HG03378 (cell line): ENCODE measurements at regions not wholly inside any gene's neighbourhood (a gene's known extent, or its start where the extent isn't known, plus 50 kb on each side); places are given as distances from the start of the nearest gene placed in this dataset.

ENCODE experiments used
- ATAC-seq: cut with Tn5 transposase; IDR thresholded peaks from one replicate; pipeline ENCODE4 v1.9.1; 2021; ENCODE audit warnings: mild to moderate bottlenecking, moderate library complexity; ENCODE audit not compliant: unreplicated experiment

DNA sequence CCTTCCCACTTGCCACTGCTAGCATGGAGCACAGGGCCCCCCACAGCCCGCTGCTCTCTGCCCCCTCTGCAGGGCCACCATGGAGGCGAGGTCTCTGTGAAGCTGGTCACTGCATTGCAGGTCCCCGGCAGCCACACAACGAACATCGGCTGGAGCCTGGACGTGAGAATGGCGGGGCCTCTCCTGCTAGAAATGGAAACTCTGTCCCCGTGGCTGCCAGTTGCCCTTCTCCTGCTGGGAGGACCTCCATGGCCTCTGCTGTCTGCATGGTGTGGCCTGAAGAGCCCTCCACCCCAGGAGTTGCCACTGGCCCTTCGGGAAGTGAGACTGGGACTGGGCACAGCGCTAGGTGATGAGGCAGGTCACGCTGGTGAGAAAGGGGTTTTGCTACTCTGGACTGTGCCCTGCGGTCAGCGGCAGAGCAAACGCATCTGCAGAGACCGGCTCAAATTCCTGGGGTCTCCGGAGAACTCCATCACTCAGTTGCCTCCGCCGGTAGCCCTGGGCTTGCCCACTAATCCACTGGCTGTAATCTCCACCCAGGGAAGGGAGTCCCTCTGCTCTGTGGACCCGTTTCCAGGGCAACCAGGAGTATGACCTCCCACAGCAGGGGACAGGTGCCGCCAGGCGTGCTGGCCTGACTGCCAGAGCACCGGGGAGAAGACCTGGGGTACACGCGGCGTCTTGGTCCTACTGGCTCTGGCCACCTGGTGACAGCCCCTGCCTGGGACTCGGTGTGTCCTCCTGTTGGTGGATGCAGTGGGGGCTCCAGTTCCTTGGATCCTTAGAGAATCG, 806.3 kb downstream of the BRD1 start:
- no peak for ATAC-seq

DNA sequence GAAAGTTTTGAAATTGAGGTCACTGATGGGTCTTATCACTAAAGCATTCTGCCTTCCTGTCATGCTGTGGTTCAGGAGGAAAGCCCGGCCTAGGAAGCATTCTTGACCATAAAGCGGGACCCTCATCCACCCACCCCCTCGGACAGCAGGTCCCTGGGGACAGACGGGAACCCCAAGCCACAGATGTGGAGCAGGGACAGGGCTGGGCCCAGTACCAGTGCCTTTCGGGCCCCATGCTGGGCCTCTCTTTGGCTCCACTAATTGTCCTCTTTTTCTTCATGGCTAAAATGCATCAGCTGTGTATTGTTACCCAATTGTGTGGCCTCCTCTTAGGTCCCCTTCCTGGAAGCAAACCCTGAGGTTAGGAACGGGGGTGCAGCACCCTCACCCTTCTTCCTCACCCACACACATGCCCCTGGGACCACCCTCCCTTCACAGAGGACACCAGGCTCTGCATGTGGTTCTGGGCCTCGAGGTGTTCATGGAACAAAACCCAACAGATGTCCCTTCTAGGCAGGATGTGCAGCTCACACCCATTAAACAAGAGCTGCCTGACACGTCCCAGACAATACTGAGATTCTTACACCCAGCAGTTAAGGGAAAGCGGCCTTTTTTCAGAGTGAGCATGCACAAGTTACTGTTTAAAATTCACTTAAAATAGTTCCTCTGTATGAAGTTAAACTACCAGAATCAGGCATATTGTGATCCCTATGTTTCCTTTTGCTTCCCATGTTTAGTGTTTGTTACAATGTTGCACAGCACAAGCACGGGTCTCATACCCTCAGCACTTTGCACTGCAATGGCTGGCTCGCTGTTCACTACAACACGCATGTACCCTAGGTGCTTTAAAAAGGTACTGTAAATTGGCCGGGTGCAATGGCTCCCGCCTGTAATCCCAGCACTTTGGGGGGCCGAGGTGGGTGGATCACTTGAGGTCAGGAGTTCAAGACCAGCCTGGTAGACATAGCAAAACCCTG, 807.6 kb downstream of the BRD1 start:
- no peak for ATAC-seq

DNA sequence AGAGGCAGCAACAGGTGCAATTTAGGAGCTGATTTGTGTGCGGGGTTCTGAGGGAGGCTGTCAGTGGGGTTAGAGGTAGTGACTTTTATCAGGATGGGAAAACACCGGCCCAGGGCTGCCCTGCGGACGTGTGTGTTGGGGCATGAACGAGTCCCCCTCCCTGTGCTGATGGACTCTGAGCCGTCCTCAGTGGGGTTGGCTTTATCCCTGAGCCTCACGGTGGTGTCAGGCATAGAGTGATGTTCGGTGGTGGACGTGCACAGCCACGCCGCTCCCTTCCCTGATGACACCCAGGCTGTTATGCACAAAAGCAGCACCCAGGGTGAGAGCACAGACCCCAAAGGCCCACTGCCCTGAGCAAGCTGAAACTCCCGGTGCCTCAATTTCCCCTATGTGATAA, 809.1 kb downstream of the BRD1 start:
- no peak for ATAC-seq

GRCh38 chr22:49017482-49018329, 810.0 kb downstream of the BRD1 start:
- ATAC-seq: no peak

GRCh38 chr22:49016909-49017481, 810.7 kb downstream of the BRD1 start:
- no peak for ATAC-seq

- no peak for ATAC-seq
These were observed 811.4 kb downstream of the BRD1 start for GRCh38 chr22:49015993-49016908.

- no peak for ATAC-seq
These were observed 812.2 kb downstream of the BRD1 start for GRCh38 chr22:49015459-49015858.

GRCh38 chr22:49014227-49015201, 813.2 kb downstream of the BRD1 start:
- ATAC-seq: no peak

- no peak for ATAC-seq
These were observed 814.0 kb downstream of the BRD1 start for GRCh38 chr22:49013707-49014106.

DNA sequence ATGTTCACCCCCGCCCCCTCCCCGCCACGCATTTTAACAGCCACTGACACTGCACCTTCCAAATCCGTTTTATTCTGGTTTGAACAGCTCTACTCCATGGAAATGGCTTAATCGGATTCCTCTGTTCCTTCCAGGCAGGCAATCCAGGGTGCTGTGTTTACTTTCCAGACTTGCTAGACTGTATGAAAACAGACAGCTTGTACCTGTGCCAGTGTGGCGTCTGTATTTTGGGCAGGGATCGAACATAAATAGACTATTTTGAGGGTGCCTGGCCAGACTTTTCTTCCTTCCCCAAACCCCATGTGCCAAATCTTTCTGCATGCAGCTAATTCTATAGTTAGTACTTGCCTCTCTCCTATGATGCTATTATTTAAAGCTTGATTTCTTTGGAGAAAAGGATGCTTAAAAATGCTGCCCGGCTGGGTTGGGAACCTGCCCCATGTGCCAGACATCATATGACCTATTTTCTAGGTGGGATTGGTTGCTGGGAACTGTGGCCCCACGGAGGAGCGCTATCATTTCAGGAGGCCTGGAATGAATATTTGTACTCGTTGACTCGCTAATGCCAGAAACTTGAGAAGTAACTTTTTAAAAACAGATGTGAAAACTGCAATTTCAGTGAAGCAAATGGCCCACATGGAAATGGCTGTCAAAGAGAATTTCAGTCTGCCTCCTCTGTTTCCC, 814.8 kb downstream of the BRD1 start:
- ATAC-seq: no peak

DNA sequence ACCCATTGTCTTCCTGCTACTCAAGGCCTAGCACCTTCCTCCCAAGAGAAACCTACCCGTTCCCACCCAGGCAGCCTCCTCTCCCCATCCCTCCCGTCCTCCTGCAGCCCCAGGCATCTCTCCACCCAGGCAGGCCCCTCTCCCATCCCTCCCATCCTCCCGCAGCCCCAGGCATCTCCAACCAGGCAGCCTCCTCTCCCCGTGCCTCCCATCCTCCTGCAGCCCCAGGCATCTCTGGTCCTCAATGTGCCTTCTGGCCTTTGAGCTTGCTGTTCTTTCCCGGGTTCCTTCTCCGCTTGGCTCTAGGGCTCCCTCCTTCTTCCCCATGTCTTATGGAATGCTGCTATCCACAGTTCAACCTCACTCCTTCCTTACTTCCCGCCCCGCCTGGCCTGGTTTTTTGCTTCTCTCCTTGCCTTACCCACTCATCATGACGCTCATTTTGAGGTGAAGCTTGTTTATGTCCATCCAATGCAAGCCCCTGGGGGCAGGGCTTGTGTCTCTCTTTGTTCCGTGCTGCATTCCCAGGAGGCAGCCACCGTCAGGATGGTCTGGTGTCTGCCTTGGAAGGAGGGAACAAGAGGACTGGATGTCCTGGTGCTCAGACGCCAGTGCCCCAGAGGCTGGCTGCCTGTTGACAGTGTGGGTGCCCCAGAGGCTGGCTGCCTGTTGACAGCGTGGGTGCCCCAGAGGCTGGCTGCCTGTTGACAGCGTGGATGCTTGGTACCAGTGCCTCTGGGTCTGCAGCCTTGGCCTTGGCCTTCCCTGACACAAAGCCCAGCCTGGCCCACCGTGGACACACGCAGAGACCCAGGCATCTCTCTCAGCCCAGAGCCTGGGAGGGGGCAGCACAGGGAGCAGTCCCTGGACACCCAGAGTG, 815.7 kb downstream of the BRD1 start:
- no peak for ATAC-seq

- ATAC-seq: no peak
These were observed 816.3 kb downstream of the BRD1 start for GRCh38 chr22:49011379-49011768.

DNA sequence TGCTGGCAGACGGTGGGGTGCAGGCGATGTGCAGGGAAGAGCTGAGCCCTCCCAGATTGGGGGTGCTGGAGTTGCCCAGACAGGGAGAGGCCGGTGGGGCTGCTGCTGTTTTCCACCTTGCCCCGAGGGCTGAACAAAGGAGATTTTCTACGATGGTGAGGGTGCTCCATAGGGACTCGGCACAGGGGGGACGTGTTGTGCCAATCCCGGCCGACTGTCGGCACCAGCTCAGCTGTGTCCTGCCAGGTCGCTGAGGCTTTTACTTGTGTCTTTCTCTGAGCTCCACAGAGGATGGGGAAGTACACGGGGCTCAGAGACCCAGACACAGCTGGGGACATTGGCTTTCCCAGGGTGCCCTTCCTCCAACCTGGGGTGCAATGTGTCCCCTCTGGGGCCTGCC, 816.8 kb downstream of the BRD1 start:
- no peak for ATAC-seq

GRCh38 chr22:49010070-49010863, 817.4 kb downstream of the BRD1 start:
- ATAC-seq: no peak

DNA sequence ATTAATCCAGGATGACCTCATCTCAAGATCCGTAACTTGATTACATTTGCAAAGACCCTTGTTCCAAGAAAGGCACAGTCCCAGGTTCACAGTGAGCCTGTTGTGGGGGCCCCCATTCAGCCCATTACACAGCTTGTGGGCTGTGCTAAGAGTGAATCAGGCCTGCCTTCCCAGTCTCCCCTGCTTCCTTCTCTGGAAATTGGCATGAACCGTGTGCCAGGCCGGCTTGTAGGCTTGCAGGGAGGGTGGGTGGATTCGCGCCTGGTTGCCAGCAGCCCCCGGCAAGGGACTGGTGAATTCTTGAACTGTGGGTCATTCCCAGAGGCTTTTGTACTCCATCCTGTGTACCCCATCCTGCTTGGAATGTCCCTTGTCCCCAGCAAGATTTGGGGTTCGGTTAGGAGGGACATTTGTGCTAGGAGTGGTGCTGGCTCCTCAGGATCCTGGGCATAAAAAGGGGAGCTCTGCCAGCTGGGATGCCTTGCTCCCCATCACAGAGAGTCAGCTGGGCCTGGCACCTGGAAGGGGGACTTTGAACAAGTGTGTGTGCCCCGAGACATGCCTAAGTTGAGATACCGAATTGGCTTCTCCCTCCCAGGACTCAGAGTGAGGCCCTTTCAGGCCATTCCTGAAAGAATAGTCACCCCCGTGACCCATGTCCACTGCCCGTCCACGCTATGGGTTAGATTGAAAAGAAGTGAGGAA, 818.2 kb downstream of the BRD1 start:
- ATAC-seq: no peak
